HG03342 (cell line): ENCODE measurements at regions not wholly inside any gene's neighbourhood (a gene's known extent, or its start where the extent isn't known, plus 50 kb on each side); places are given as distances from the start of the nearest gene placed in this dataset.

ENCODE experiments used
- ATAC-seq: cut with Tn5 transposase; IDR thresholded peaks from one replicate; pipeline ENCODE4 v1.9.1; 2021; ENCODE audit warnings: mild to moderate bottlenecking, moderate library complexity; ENCODE audit not compliant: unreplicated experiment

DNA sequence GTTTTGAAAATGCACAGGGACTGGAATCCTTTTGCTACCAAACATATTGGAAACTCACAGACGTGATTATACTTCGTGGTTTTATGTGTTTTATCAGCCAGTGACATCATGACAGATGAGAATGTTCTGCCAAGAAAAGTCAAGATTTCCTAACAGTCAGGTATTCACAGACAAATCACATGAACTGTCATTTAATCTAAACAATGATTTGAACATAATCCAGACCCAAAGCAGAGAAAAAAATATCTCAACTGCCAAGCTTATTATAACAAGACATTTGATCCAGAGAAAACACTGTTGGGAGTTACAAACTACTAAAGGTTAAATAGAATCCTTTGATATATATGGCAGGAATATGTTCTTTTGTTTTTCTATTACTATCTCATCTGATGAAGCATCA is 635.9 kb upstream of the FRG1 start:
- no peak for ATAC-seq

DNA sequence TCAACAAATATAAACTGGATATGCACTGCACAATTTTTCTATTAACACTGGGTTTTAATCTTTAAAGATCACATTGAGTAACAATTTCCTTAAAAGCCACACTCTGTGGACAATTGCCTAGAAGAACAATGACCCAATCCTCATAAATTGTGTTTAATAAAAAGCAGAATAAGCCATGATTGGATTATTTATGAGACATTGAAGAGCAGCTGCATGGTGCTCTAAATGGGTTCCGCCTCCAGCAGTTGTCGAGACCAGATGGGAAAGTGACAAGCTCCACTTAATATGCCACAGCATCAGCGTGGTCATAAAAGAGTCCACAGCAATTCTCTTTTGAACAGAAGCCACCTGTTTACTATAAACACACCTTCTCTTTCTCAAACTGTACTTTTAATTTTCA is 635.2 kb upstream of the FRG1 start:
- no peak for ATAC-seq

DNA sequence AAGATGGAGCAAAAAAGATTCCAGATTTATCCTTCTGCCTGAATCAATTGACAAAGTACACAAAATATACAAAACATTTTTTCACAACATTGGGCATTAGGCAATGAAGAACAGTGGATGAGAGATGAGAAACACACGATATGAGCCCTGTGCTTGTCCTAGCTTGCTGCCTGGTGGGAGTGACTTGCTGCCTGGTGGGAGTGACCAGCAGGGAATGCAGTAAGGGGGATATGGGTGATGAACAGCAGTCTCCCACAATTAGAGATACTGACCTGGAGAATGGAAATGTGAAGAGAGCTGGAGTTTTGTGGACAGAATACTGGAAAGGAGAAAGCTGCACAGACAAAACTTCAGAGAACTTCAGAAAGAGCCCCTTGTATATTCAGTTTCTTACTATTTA is 629.4 kb upstream of the FRG1 start:
- ATAC-seq = no peak

DNA sequence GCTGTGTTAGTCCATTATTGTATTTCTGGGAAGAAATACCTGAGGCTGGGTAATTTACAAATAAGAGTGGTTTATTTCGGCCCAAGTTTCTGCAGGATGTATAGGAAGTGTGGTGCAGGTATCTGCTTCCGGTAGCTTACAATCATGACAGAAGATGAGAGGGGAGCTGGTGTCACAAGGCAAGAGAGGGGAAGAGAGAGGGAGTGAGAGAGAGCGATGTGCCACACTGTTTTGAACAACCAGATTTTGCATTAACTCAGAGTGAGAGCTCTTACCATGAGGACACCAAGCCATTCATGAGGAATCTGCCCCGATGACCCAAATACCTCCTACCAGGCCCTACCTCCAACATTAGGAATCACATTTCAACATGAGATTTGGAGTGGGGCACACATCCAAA is 627.6 kb upstream of the FRG1 start:
- ATAC-seq = no peak

DNA sequence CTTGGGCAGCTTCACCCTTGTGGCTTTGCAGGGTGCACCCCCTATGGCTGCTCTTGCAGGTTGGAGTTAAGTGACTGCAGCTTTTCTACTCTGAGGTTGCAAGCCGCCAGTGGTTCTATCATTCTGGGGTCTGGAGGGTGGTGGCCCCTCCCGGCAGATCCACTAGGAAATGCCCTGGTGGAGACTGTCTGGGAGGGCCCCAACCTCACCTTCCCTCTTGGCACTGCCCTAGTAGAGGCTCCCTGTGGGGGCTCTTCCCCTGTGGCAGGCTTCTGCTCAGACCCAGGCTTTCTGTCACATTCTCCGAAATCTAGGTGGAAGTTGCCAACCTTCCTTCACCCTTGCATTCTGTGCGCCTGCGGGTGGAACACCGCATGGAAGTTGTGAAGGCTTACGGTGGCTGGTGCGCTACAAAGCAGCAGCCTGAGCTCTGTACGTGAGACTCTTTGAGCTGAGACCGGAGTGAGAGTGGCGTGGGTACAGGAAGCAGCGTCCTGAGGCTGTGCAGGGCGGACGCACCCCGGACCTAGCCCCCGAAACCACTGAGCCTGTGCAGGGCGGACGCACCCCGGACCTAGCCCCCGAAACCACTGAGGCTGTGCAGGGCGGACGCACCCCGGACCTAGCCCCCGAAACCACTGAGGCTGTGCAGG is 626.7 kb upstream of the FRG1 start:
- no peak for ATAC-seq

DNA sequence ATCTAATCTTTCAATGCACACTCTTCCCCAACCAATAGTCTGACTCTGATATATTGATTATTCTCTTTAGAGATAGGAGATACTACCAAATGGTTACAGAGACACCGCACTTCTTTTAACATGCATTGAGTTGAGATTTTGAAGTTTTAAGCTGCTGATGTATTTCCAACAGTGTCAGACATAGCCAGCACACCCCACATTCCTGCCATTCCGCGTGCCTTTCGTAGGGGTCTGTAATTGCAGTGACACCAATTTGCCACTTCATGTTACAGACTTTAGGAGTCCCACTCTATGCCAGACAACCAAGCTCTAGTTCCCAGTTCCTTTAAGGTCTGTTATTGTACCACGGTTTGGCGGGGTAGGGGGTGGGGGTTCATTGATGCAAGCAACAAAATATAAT is 618.2 kb upstream of the FRG1 start:
- no peak for ATAC-seq

DNA sequence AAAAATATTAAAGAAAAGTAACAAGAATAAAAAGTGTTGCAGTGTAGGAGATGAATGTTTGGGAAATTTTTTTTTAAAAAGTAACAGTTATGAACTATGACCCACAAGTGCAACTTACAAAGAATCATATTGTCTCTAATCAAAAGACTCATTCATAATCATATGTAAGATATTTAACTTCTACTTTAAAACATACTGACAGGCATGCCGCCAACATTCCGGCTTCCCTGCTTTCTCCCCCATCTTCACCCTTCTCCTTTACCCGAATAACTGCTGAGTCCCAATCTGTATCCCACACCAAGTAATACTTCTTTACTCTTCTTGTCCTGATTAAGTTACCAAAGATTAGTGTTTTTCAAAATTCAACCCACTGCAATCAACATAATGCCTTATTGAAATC is 598.8 kb upstream of the FRG1 start:
- no peak for ATAC-seq

DNA sequence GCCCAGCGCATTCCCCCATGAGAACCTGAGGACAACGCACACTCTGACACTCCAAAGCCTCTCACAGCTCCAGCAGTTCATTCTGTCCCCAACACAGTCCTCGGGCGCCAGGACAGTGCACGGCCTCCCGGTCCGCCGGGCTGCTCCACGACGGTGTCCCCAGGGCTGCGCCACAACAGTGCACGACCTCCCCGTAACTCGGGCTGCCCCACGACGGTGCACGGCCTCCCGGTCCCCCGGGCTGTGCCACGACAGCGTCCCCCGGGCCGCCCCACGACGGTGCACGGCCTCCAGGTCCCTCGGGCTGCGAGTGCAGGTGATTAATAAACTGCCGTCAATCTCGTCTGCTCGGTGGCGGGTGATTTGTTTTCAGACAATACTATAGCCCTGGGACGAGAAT is 585.1 kb upstream of the FRG1 start:
- ATAC-seq = no peak

DNA sequence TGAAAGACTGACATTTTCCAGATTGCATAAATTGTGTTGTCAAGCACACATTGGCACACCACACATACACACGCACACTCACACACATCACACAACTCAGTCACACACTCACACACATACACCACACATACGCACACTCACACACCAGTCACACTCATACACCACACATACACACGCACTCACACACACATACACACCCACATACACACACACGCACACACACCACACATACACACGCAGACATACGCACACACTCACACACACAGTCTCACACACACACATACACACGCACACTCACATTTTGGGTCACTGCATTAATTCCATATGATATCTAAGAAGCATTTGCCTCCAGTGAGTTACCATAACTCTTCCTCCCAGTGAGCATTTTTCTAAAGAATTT is 578.3 kb upstream of the FRG1 start:
- no peak for ATAC-seq

DNA sequence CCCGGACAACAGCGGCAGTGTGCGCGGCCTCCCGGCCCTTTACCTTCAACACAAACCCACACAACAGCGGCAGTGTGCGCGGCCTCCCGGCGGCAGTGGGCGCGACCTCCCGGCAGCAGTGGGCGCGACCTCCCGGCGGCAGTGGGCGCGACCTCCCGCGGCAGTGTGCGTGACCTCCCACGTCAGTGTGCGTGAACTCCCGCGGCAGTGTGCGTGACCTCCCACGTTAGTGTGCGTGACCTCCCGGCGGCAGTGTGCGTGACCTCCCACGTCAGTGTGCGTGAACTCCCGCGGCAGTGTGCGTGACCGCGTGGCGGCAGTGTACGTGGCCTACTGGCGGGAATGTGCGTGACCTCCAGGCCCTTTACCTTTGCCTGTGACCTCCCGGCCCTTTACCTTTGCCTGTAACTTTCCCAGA is 576.6 kb upstream of the FRG1 start:
- no peak for ATAC-seq

DNA sequence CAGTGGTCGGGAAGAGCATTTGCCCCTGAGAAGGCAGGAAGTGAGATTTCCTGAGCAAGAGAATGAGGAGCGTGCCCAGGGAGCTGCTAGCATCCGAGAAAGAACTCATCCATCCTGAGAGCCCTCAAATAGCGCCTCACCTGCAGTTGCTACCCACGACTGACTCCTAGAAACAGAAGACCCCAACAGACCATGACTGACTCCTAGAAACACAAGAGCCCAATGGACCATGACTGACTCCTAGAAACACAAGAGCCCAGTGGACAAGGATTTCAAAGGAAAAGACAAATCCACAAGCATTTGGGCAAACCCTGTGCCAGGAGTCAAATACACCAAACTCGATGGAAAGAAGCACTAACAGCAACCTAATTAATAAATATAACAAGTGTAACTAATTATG is 575.2 kb upstream of the FRG1 start:
- no peak for ATAC-seq

DNA sequence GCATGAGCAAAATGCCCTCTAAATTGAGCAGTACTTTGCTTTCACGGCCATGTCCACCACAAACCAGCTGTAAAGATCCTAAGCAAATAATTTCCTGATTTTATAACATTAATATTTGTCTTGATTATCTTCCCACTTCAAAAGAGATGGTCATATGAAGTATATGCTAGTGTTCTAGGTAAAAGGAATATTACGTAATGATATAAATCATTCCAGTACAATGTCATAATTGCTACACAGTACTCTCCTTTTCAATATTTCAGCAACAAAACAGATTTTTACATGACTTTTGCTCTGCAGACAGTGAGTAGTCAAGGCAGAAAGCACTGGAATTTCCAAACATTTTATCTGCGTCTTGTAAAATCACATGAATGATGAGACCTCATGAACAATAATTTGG is 572.8 kb upstream of the FRG1 start:
- ATAC-seq = no peak

DNA sequence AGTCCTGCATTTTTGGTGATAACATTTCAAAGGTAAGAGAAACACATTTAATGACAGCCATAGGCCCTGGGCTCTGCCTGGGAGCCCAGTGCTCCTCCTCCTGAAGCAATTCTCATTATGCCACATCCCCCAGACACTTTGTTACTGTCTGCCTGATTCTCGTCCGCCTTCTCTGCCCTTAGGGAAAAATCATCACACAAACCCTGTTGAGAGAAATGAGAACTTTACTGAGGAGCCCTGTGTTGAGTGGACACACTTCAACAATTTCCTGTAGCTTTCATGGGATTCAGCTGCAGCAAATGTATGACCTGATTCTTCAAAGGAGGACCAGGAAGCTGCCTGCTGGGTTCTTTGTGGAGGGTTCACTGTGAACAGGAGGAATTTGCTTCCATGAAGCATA is 566.5 kb upstream of the FRG1 start:
- no peak for ATAC-seq

DNA sequence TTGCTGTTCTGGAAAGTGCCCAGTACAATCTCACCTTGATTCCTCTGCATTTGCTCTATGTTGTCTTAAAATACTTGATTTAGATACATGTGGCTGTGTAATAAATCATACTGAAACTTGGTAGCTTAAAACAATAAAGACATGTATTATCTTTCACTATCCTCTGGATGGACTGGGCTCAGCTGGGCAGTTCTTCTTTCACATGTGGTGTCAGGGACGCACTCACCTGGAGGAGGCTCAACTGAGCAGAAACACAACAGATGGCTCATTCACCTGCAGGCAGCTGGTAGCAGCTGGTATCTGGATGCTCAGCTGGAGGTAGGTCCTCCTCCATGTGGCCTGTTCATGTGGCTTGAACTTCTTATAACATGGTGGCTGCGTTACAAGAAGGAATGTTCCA is 563.8 kb upstream of the FRG1 start:
- no peak for ATAC-seq

DNA sequence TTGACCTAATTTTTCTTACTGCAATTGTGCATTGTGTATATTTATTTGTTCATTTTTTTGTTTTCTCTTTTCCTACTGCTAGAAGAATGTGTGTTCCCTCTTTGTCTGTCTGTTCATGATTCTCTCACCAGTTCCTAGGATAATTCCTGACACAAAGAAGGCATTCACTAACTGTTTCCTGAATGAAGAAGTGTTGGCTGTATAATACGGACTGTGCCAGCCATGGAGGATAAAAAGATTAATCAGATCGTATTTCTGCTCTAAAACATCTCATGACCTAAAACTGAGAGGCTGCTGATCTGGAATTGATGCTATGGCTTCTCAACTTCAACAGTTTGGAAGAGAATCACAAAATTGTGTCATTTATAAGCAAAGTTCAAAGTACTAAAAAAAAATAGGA is 563.1 kb upstream of the FRG1 start:
- no peak for ATAC-seq

DNA sequence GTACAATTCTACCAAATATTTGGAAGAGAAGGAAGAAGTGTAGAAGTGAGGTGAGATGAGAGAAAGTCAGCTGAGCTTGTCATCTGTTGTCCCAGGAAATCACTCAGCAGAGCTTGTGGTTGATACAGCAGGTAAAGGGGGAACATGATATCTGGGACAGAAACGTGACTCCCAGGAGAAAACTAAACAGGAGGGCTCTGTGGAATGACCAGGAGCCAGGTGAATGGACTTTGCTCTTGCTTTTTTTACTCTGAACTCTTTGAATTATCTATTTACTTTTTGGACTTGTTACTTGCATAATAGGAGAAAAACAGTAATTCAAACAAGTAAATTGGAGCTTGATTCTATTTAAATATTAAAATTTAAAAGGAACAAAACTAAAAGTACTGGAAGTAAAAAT is 555.6 kb upstream of the FRG1 start:
- no peak for ATAC-seq

DNA sequence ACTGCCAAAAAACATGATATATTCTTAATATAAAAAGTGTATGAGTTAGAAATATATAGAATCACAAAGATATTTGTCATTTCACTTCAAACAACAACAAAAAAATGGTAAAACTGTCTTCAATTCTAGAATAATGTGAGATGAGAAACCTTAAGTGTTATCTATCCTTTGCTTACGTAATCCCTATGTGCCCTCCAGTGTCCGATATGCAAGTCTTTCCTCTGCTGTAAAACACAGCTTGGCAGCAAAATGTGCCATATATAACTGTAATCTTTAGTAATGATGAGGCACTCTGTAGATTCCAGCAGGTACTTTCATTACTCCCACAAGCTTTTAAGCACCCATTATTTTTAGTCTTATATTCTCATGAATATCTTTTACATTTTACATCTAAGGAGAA is 555.1 kb upstream of the FRG1 start:
- no peak for ATAC-seq

DNA sequence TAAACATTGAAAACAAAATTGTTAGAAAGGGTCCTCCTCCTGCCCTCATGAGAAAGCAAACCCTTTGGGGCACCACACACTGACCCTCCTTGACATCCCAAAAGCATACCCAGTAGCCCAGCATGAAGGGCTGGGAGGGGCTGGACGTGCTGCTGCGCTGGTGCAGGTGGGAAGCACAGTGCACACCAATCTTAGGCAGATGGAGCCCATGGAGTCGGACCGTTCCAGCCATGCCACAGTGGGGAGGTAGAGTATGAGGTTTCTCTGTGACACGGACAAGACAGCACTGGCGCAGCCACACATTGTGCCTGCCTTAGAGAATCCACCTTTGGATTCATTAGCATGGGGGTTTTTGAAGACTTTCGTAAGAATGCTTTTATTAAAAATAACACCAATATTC is 544.2 kb upstream of the FRG1 start:
- ATAC-seq = no peak

DNA sequence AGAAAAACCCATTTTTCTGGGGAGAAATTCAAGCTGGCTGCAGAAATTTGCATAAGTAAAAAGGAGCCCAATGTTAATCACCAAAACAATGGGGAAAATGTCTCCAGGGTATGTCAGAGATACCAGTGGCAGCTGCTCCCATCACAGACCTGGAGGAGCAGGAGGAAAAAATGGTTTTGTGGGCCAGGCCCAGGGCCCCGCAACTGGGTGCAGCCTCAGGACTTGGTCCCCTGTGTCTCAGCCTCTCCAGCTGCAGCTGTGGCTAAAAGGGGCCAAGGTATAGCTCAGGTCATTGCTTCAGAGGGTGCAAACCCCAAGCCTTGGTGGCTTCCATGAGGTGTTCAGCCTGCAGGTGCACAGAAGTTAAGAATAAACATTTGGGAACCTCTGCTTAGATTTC is 536.4 kb upstream of the FRG1 start:
- no peak for ATAC-seq

DNA sequence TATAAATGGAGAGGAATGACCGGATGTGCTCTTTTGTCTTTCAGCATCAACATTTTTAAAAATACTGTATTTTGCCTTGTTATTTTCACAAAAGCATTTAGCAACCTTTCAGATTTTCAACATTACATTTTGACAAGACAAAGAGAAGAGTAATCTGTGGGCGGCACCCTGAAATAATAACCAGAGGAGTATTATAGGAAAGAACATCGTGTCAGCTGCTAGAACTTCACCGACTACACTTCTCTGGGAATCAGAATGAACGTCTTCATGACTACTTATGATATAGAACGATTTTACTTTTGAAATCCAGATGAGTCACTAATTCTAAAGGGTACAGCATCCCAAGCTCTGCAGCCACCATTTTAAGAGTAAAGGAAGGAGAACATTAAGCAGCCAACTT is 531.5 kb upstream of the FRG1 start:
- ATAC-seq = no peak

DNA sequence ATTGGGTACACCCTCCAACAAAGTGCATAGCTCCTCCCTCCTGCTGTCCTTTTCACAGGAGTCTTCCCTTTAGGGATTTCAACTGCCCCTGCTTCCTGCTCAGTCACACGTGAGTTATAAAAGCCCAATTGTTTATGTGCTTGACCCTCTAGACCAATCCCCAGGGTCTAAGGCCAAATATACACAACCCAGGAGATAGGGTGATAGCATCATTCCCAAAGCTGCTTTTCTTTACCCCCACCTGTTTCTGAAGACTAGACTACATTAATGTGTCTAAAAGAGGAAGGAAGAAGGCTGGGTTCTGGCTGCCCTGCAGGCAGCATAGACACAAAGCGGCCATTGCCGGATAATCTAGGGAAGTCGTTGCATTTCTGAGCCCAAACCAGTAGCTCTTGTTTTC is 526.7 kb upstream of the FRG1 start:
- no peak for ATAC-seq

DNA sequence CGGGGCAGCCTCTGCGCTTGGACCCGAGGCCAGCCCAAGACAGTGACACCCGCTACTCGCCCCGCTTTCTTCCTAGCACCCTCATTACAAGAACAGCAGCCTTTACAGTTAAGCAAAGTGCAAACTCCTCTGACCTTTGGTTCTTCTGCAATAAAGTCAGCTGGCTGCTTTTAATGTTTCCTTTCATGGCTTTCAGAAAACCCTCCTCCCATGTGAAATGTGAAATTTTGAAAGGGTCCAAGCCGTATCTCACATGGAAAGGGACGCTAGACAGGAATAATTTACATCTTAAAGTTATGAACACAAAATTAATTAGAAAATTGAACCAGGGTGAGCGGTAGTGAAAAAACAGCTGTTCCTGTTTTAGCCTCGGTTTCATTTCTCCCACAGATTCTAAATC is 520.1 kb upstream of the FRG1 start:
- ATAC-seq = no peak

DNA sequence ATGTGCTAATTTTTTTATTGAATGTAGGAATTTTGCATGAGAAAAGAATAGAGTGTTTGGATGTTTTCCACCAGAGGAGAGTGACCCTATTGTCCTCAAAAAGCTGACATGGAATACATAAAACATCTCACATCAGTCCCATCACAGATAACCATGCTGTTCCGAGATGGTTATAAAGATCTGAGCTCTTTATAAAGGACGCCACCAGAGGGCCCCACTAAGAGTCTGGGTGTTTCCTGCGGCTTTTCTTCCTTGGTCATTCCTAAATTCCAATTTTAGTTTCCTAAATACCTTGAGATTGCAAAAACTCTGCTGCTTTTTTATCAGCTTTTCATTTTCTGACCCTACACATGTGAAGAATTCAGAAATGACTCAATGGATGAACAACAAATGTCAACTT is 504.5 kb upstream of the FRG1 start:
- ATAC-seq = no peak

DNA sequence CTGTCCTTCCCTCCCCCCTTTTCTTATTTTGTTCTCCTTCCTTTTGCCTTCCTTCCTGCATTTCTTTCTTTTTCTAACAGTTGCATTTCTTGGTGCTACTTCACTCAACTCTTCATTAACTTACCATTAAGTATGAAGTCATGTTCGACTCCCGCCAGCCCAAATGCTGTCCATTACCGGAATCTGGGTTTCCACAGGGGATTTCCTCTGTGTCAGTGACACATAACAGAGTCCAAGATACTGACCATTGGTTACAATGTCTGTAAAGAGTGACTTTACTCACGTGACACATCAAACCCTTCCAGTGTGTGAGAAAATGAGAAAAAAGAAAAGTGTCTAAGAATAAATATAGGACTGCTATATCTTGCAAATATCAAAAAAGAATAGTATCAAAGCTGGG is 500.0 kb upstream of the FRG1 start:
- no peak for ATAC-seq
